Esophagus muscularis mucosa (tissue), 4 donors: ENCODE measurements at regions not wholly inside any gene's neighbourhood (a gene's known extent, or its start where the extent isn't known, plus 50 kb on each side); places are given as distances from the start of the nearest gene placed in this dataset.

Experiments used
- CTCF ChIP-seq, 3 experiments: fragments of 200-600 bp in 2 of 3; fragments of 450-650 bp in 1 of 3; sonication (generic) in 2 of 3; IDR thresholded peaks; one replicate each; pipeline ENCODE4 v1.5.1; 2017 to 2019; ENCODE audit warnings: antibody characterized with exemption in 3 of 3, mild to moderate bottlenecking in 2 of 3, moderate library complexity in 1 of 3
- EP300 ChIP-seq: sonication (generic); formaldehyde crosslinking; IDR thresholded peaks from one replicate; pipeline ENCODE4 v1.6.1; 2017; ENCODE audit warnings: antibody characterized with exemption
- POLR2A ChIP-seq: fragments of 450-650 bp; IDR thresholded peaks from one replicate; pipeline ENCODE4 v1.6.1; 2017; ENCODE audit warnings: antibody characterized with exemption, moderate library complexity, mild to moderate bottlenecking, low read depth
- POLR2AphosphoS5 ChIP-seq, 2 donors: sonication (generic); formaldehyde crosslinking; IDR thresholded peaks; one replicate each; pipeline ENCODE4 v1.6.1; 2017; ENCODE audit warnings: antibody characterized with exemption in 2 of 2

- TF ChIP-seq POLR2AphosphoS5 (IDR thresholded peaks at IDR 0.05): no peak
- no peak for TF ChIP-seq CTCF (IDR thresholded peaks at IDR 0.05)
- TF ChIP-seq POLR2A: no peak
- TF ChIP-seq EP300: no peak
Observed at GRCh38 chr7:65279795-65280194, 93.9 kb upstream of the ZNF92 start.
